ENCODE measurements at regions not wholly inside any gene's neighbourhood (a gene's known extent, or its start where the extent isn't known, plus 50 kb on each side); places are given as distances from the start of the nearest gene placed in this dataset.

- no peaks in the 10 kb centered on the region for H3K9me3 ChIP-seq (ENCODE audit: control insufficient read depth, insufficient read depth, low read length)
- no peak overlapping the region for H3K4me3 ChIP-seq (ENCODE audit: low read depth, low read length)
- H3K4me1 ChIP-seq (ENCODE audit: control insufficient read depth, insufficient read depth, low read length): no peaks in the 10 kb centered on the region
These were observed 277.3 kb upstream of the FAT3 start for GRCh38 chr11:91947215-91947820.

GRCh38 chr11:91946397-91946951 is 278.1 kb upstream of the FAT3 start:
- no peaks in the 10 kb centered on the region for H3K36me3 ChIP-seq (ENCODE audit: control insufficient read depth, insufficient read depth, low read length)
- H3K4me3 ChIP-seq (ENCODE audit: low read depth, low read length): no peak overlapping the region
- H3K9ac ChIP-seq (ENCODE audit: low read depth, low read length): no peak overlapping the region
- no peaks in the 10 kb centered on the region for H3K9me3 ChIP-seq (ENCODE audit: control insufficient read depth, insufficient read depth, low read length)
- no peaks in the 10 kb centered on the region for H3K27me3 ChIP-seq (ENCODE audit: control insufficient read depth, insufficient read depth, low read length)
- H3K4me1 ChIP-seq (ENCODE audit: control insufficient read depth, insufficient read depth, low read length): no peaks in the 10 kb centered on the region

More at GRCh38 chr11:91947215-91947820, 277.3 kb upstream of the FAT3 start:
- no peak overlapping the region for H3K9ac ChIP-seq (ENCODE audit: low read depth, low read length)
- H3K27me3 ChIP-seq (ENCODE audit: control insufficient read depth, insufficient read depth, low read length): no peaks in the 10 kb centered on the region
- no peaks in the 10 kb centered on the region for H3K36me3 ChIP-seq (ENCODE audit: control insufficient read depth, insufficient read depth, low read length)

GRCh38 chr11:91935120-91935519 is 289.5 kb upstream of the FAT3 start:
- Histone ChIP-seq H3K4me1 (ENCODE audit: control insufficient read depth, insufficient read depth, low read length) (no peaks in the 10 kb centered on the region), H3K9ac (ENCODE audit: low read depth, low read length) (no peak overlapping the region), H3K4me3 (ENCODE audit: low read depth, low read length) (no peak overlapping the region), H3K36me3 (ENCODE audit: control insufficient read depth, insufficient read depth, low read length) (no peaks in the 10 kb centered on the region), H3K27me3 (ENCODE audit: control insufficient read depth, insufficient read depth, low read length) (no peaks in the 10 kb centered on the region), H3K9me3 (ENCODE audit: control insufficient read depth, insufficient read depth, low read length) (no peaks in the 10 kb centered on the region)

DNA sequence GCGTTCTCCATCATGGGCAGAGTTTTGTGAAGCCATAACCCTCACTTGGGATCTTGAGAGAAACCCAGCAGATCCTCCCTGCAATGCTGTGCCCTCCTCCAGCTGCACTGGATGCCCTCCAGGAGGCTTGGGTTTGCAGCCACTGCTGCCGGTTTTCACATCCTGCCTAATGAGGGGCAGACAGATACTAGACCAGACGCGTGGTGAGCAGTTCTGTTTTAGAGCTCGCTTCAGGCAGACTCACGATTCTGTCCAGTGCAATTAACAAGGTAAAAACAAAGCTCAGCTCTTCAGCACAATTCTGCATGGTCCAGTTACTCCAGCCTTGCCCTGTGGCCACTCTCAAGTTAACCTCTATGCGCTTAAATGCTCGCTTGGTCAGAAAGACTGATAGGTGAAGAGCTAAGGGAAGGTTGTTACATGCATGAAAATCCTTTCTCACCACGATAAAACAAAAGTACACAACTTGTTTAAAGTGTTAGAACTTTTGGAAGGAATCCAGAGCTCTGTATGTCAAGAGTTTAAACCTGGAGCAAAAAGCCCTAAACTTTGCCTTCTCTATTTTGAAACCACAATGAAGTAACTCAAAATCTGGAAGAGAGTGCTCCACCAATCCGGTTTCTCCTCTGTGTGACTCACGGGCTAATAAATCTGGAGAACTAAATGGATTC is 292.3 kb upstream of the FAT3 start:
- H3K36me3 ChIP-seq (ENCODE audit: control insufficient read depth, insufficient read depth, low read length): no peaks in the 10 kb centered on the region
- H3K4me1 ChIP-seq (ENCODE audit: control insufficient read depth, insufficient read depth, low read length): no peaks in the 10 kb centered on the region
- H3K4me3 ChIP-seq (ENCODE audit: low read depth, low read length): no peak overlapping the region
- H3K9me3 ChIP-seq (ENCODE audit: control insufficient read depth, insufficient read depth, low read length): no peaks in the 10 kb centered on the region
- H3K27me3 ChIP-seq (ENCODE audit: control insufficient read depth, insufficient read depth, low read length): no peaks in the 10 kb centered on the region
- H3K9ac ChIP-seq (ENCODE audit: low read depth, low read length): no peak overlapping the region

DNA sequence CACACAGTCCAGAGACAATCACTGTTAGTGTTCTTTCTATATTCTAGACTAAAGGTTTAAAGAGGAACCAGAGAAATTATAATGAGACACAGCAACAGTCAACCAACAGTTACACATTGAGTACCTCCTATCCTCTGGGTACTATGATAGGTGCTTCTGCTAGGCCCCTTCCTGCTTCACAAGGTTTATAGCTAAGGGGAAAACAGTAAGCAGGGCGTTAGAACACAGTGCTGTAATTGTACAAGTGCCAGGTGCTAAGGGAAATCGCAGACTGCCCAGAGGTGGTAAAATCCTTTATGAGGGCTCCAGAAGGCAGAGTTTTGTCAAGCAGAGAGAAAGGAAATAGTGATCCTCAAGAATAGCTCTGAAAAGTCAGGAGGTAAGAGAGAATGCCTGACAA is 297.2 kb upstream of the FAT3 start:
- H3K4me3 ChIP-seq (ENCODE audit: low read depth, low read length): no peak overlapping the region
- no peaks in the 10 kb centered on the region for H3K4me1 ChIP-seq (ENCODE audit: control insufficient read depth, insufficient read depth, low read length)
- H3K36me3 ChIP-seq (ENCODE audit: control insufficient read depth, insufficient read depth, low read length): no peaks in the 10 kb centered on the region
- no peak overlapping the region for H3K9ac ChIP-seq (ENCODE audit: low read depth, low read length)
- no peaks in the 10 kb centered on the region for H3K27me3 ChIP-seq (ENCODE audit: control insufficient read depth, insufficient read depth, low read length)
- no peaks in the 10 kb centered on the region for H3K9me3 ChIP-seq (ENCODE audit: control insufficient read depth, insufficient read depth, low read length)

DNA sequence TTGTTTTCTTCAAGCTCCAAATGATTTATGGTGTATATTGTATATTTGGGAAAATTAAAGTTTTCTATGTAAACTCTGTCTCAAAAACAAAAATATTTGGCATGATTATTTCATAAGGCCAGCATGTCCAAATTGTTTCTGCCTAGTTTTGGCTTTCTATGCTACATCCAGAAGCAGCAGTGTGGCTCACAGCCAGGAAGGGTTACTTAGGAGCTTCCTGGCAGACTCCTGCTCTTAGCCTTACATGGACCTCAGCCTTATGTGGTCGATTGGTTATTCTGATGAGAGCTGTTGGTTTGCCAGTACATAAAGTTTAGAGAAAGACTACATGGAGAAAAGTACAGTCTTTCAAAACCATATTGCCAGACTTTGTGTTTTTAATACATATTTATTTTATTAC is 297.7 kb upstream of the FAT3 start:
- no peak overlapping the region for H3K9ac ChIP-seq (ENCODE audit: low read depth, low read length)
- no peaks in the 10 kb centered on the region for H3K9me3 ChIP-seq (ENCODE audit: control insufficient read depth, insufficient read depth, low read length)
- H3K4me1 ChIP-seq (ENCODE audit: control insufficient read depth, insufficient read depth, low read length): no peaks in the 10 kb centered on the region
- H3K27me3 ChIP-seq (ENCODE audit: control insufficient read depth, insufficient read depth, low read length): no peaks in the 10 kb centered on the region
- H3K4me3 ChIP-seq (ENCODE audit: low read depth, low read length): no peak overlapping the region
- H3K36me3 ChIP-seq (ENCODE audit: control insufficient read depth, insufficient read depth, low read length): no peaks in the 10 kb centered on the region

GRCh38 chr11:91922846-91923245 is 301.8 kb upstream of the FAT3 start:
- Histone ChIP-seq H3K9ac (ENCODE audit: low read depth, low read length) (no peak overlapping the region), H3K27me3 (ENCODE audit: control insufficient read depth, insufficient read depth, low read length) (no peaks in the 10 kb centered on the region), H3K4me3 (ENCODE audit: low read depth, low read length) (no peak overlapping the region), H3K4me1 (ENCODE audit: control insufficient read depth, insufficient read depth, low read length) (no peaks in the 10 kb centered on the region), H3K9me3 (ENCODE audit: control insufficient read depth, insufficient read depth, low read length) (no peaks in the 10 kb centered on the region), H3K36me3 (ENCODE audit: control insufficient read depth, insufficient read depth, low read length) (no peaks in the 10 kb centered on the region)

GRCh38 chr11:91921974-91922373 is 302.6 kb upstream of the FAT3 start:
- no peak overlapping the region for H3K4me3 ChIP-seq (ENCODE audit: low read depth, low read length)
- H3K36me3 ChIP-seq (ENCODE audit: control insufficient read depth, insufficient read depth, low read length): no peaks in the 10 kb centered on the region
- H3K27me3 ChIP-seq (ENCODE audit: control insufficient read depth, insufficient read depth, low read length): no peaks in the 10 kb centered on the region
- H3K4me1 ChIP-seq (ENCODE audit: control insufficient read depth, insufficient read depth, low read length): no peaks in the 10 kb centered on the region
- H3K9ac ChIP-seq (ENCODE audit: low read depth, low read length): no peak overlapping the region
- H3K9me3 ChIP-seq (ENCODE audit: control insufficient read depth, insufficient read depth, low read length): no peaks in the 10 kb centered on the region

DNA sequence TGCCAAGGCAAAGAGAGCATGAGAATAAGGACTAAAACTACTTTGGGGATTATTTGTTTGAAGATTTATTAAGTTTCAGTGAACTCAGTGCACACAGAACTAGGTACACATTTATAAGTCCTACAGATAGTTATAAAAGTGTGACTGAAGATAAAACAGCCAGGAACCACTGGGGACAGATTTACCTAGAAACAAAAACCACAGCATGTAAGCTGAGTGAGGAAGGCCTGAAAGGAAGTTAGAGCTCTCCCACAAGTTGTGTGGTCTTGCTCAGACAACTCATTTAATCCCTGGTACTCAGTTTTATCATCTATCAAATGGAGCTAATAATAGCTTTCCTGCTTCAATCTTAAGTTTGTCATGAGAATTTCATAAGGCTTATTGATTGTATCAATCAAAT is 311.2 kb upstream of the FAT3 start:
- H3K4me1 ChIP-seq (ENCODE audit: control insufficient read depth, insufficient read depth, low read length): no peaks in the 10 kb centered on the region
- no peaks in the 10 kb centered on the region for H3K36me3 ChIP-seq (ENCODE audit: control insufficient read depth, insufficient read depth, low read length)
- no peak overlapping the region for H3K4me3 ChIP-seq (ENCODE audit: low read depth, low read length)
- H3K9ac ChIP-seq (ENCODE audit: low read depth, low read length): no peak overlapping the region
- H3K9me3 ChIP-seq (ENCODE audit: control insufficient read depth, insufficient read depth, low read length): no peaks in the 10 kb centered on the region
- H3K27me3 ChIP-seq (ENCODE audit: control insufficient read depth, insufficient read depth, low read length): no peaks in the 10 kb centered on the region

DNA sequence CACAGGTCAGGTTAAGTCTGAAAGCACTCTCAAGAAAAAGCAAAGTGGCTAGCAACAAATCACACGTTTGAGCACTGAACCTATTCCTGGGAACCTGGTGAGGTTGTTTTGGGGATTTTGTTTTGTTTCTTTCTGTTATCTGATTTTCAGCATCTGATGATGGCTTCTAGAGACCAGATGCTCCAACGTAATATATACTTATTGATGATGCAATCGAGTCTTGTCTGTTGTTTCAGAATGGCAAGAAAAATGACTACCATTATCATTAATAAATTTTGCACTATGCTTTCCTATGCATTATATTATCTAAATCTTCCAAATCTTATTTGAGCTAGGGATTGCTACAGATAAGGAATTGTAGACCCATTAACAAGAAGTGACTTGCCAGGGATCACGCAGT is 312.3 kb upstream of the FAT3 start:
- Histone ChIP-seq H3K27me3 (ENCODE audit: control insufficient read depth, insufficient read depth, low read length) (no peaks in the 10 kb centered on the region), H3K9ac (ENCODE audit: low read depth, low read length) (no peak overlapping the region), H3K4me1 (ENCODE audit: control insufficient read depth, insufficient read depth, low read length) (no peaks in the 10 kb centered on the region), H3K9me3 (ENCODE audit: control insufficient read depth, insufficient read depth, low read length) (no peaks in the 10 kb centered on the region), H3K36me3 (ENCODE audit: control insufficient read depth, insufficient read depth, low read length) (no peaks in the 10 kb centered on the region), H3K4me3 (ENCODE audit: low read depth, low read length) (no peak overlapping the region)

GRCh38 chr11:91906871-91907624 is 317.6 kb upstream of the FAT3 start:
- H3K27me3 ChIP-seq (ENCODE audit: control insufficient read depth, insufficient read depth, low read length): no peaks in the 10 kb centered on the region
- no peaks in the 10 kb centered on the region for H3K9me3 ChIP-seq (ENCODE audit: control insufficient read depth, insufficient read depth, low read length)
- H3K36me3 ChIP-seq (ENCODE audit: control insufficient read depth, insufficient read depth, low read length): no peaks in the 10 kb centered on the region
- no peak overlapping the region for H3K9ac ChIP-seq (ENCODE audit: low read depth, low read length)
- H3K4me1 ChIP-seq (ENCODE audit: control insufficient read depth, insufficient read depth, low read length): no peaks in the 10 kb centered on the region
- no peak overlapping the region for H3K4me3 ChIP-seq (ENCODE audit: low read depth, low read length)
